ENCODE measurements at regions not wholly inside any gene's neighbourhood (a gene's known extent, or its start where the extent isn't known, plus 50 kb on each side); places are given as distances from the start of the nearest gene placed in this dataset.
"Not testable (repeated sequence)": the region's sequence is repeated elsewhere in the genome, so short reads cannot be mapped to it uniquely, and the experiment has no call there.

DNA sequence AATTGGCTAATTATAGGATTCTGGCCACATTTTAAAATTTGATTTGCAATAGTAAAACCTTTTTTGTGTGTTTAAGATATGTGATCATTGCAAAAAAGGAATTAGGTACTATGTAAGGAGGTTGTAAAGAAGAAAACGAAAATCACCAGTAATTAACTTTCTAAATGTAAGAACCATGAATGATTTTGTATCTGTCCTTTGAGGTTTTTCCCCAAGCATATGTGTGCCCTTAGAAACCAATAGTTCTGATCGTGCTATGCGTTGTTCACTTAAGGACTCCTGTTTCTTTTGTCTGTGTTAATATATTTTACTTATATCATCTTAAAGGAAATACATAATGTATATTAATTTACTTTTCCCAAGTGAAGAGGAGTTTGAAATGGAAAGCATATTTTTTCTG, 410.2 kb downstream of the PSAT1 start:
- no peak for DNase-seq (ENCODE audit: extremely low read depth in 1 of 2, low read depth in 1 of 2)

DNA sequence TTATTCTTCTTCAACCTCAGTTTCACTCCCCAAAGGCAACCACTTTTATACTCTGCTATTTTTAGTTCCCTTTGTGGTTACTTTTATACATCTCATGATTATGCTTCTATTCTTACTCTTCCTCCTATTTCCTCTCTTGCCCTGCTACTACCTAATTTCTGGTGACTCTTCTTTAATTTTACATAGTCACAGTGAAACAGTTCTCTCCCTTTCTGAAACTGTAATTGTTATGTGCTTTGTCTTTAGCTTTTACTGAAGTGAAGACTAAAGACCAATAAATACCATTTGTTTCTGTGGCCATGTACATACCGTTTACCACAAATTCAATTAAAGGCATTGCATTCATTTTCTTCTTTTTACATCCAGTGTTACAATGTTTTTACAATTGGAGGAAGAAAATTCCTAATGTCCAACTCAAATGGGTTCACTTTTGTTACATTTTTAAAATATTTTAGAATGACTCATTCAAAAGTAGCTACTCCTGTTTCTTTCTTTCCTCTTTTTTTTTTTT, 410.6 kb downstream of the PSAT1 start:
- DNase-seq (ENCODE audit: extremely low read depth in 1 of 2, low read depth in 1 of 2) = no peak

GRCh38 chr9:78712903-78713613, 416.1 kb downstream of the PSAT1 start:
- no peak for DNase-seq (ENCODE audit: extremely low read depth in 1 of 2, low read depth in 1 of 2)

DNA sequence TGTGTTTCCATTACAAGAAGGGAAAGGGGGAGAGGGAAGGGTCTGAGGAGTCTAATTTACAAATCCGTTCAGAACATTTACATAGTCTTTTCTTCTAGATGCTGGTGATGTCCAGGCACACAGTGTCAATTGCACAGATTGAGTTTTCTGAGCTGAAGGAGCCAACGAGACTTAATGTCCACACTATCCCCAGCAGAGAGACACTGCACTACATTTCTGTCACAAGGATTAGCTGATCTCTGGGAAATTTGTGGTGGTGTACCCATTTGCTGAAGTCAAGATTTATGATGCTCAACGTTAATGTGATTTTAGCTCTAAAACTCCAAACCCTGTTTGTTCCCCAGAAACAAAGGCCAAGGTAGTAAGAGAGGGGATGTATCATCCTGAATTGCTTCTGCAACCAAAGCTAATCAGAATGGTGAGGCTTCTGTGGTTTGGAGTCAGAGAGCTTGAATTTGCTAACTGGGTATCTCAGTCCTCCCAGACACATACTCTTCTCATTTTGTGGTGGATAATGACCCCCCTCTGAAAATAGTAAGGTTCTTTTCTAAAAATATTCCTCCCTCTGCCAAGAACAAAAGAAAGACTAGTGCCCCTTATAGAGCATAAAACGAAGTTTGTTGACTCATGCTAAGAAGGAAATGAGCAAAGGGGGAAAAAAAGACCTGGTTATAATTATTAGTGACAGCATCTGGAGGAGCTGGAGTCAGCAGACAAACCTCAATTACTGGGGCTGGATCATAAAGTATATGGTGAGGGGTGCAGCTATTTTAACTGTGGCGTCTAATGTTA, 416.9 kb downstream of the PSAT1 start:
- no peak for DNase-seq (ENCODE audit: extremely low read depth in 1 of 2, low read depth in 1 of 2)

DNA sequence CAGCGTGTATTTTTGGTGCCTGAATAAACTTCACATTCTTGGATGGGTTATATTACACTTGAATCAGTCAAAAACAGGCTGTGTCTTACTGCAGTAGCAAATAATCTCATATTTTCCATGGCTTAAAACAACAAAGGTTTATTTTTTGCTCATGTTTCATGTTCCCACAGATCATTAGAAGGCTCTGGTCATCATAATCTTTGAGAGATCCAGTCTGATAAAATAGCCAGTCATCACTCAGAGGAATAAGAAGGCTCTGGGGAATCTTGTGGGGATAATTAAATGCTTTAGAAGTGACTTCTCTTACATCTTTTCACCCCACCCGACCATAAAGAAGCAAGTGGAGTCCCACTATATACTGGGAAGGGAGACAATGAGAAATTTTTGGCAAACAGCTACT, 417.7 kb downstream of the PSAT1 start:
- no peak for DNase-seq (ENCODE audit: extremely low read depth in 1 of 2, low read depth in 1 of 2)

DNA sequence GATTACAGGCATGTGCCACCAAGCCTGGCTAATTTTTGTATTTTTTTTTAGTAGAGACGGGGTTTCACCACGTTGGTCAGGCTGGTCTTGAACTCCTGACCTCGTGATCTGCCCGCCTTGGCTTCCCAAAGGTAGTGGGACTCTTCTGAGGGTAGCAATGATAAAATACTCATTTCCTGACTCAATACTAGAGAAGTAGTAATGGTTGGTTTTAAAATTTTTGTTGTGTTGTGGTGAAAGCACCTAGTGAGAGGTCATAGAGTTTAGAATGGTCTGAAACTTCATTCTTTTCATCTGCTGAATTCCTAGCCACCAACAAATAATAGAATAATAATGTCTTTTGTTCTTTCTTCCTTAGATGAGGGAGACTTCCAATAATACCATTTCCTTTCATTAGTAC, 422.1 kb downstream of the PSAT1 start:
- DNase-seq (ENCODE audit: extremely low read depth in 1 of 2, low read depth in 1 of 2) = not testable (repeated sequence)

DNA sequence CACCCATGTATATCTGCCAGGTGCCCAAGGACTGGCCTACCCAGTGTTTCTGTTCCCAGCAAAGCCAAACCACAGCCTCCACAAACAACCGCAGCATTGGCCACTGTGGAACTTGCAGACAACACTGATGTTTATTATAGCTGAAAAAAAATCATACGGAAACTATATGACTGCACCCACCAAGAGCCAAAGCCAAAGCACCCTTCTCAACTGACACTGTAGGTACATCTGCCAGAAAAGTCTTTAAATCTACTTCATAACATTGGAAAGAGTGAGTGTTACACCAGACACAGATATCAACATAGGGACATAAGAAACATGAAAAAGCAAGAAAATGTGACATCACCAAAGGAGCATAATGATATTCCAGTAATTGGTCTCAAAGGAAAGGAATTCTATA, 428.0 kb downstream of the PSAT1 start:
- DNase-seq (ENCODE audit: extremely low read depth in 1 of 2, low read depth in 1 of 2) = no peak

DNA sequence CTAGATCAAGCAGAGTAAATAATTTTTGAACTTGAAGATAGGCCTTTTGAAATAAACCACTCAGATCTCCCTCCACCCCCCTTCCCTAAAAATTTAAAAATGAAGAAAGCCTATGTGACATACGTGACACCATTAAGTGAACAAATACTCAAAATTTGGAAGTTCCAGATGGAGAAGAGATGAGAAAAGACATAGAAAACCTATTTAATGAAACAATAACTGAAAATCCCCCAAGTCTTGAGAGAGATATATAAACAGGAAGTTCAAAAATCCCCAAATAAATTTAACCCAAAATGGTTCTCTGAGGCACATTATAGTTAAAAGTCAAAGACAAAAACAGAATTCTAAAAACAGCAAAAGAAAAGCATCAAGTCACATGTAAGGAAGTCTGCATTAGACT, 428.6 kb downstream of the PSAT1 start:
- no peak for DNase-seq (ENCODE audit: extremely low read depth in 1 of 2, low read depth in 1 of 2)

DNA sequence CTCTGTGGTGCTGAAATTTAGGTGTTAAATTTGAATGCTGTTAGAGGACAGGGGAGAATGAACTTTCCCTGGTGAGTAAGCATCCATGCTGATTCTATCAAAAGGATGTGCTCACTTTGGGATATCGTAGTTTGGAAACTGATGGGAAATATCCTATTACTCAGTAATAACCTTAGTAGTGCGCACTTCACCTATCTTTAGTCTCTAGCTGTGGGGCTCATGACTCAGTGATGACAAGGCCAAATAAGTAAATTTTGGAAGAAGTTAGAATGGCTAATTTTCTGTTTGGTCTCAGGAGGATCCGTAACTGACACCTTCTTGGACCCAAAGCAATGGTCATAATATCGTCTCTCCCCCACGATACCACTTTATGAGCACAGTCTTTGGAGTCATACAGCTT, 448.4 kb downstream of the PSAT1 start:
- no peak for DNase-seq (ENCODE audit: extremely low read depth in 1 of 2, low read depth in 1 of 2)

DNA sequence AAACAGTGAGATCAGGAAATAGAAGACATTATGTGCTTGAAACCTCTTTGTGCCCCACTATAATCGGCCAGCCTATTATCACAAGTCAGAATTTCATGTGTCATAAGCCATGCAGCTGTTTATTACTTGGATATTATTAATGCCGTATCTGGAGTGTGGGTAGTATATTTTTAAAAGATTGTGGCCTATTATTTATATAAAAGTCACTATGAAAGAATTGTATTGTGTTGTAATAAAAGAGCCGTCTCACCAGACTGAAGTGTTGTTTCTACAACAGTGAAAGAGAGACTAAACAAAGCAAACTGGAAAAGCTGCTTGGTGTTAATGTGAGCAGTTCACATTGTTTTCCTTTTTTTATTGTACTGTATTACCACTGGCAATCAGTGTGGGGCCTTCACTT, 449.1 kb downstream of the PSAT1 start:
- DNase-seq (ENCODE audit: extremely low read depth in 1 of 2, low read depth in 1 of 2) = no peak

DNA sequence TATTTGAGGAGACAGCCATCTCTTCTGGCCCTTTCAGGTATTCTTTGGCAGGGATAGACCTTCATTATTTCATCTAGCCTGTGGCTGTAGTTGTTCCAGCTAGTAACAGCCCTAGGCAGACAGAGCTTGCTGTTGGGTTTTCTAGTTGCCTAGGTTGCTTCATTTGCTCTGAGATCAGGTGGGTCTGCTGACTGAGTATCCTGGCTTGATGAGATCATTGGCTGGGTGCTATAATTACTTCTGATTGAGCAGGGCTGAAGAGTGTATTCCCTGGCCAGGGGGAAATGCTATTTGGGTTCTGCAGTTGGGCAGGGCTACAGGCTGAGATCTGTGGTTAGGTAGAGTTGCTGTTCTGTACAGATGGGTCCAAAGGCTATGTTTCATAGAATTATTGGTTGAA, 456.1 kb downstream of the PSAT1 start:
- no peak for DNase-seq (ENCODE audit: extremely low read depth in 1 of 2, low read depth in 1 of 2)

- DNase-seq (ENCODE audit: extremely low read depth in 1 of 2, low read depth in 1 of 2) = no peak
Observed at GRCh38 chr9:78756813-78757510, 460.0 kb downstream of the PSAT1 start.

- no peak for DNase-seq (ENCODE audit: extremely low read depth in 1 of 2, low read depth in 1 of 2)
Observed at GRCh38 chr9:78763424-78763823, 466.5 kb downstream of the PSAT1 start.

DNA sequence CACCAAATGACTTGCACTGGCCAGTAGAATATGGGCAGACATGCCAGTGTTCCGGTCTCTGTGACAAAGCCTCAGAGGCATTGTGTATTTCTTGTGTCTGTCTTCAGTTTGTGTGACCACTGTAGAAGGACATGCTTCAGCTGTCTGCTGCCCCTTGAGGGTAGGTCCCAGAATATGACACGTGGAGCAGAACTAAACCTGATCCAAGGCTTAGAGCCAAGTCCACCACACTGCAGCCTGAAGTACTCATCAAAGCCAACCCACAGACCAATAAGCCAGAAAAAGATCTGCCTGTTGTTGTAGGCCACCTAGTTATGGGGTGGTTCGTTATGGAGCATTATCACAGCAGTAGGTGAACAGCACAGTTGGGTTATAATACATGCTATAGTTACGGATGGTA, 468.9 kb downstream of the PSAT1 start:
- no peak for DNase-seq (ENCODE audit: extremely low read depth in 1 of 2, low read depth in 1 of 2)

- DNase-seq (ENCODE audit: extremely low read depth in 1 of 2, low read depth in 1 of 2) = no peak
Observed at GRCh38 chr9:78767490-78767889, 470.6 kb downstream of the PSAT1 start.

- no peak for DNase-seq (ENCODE audit: extremely low read depth in 1 of 2, low read depth in 1 of 2)
Observed at GRCh38 chr9:78769690-78770089, 472.8 kb downstream of the PSAT1 start.

- no peak for DNase-seq (ENCODE audit: extremely low read depth in 1 of 2, low read depth in 1 of 2)
Observed at GRCh38 chr9:78775211-78775610, 478.3 kb downstream of the PSAT1 start.

GRCh38 chr9:78775696-78776295, 478.9 kb downstream of the PSAT1 start:
- DNase-seq (ENCODE audit: extremely low read depth in 1 of 2, low read depth in 1 of 2) = no peak

- DNase-seq (ENCODE audit: extremely low read depth in 1 of 2, low read depth in 1 of 2) = no peak
Observed at GRCh38 chr9:78777747-78778146, 480.8 kb downstream of the PSAT1 start.

DNA sequence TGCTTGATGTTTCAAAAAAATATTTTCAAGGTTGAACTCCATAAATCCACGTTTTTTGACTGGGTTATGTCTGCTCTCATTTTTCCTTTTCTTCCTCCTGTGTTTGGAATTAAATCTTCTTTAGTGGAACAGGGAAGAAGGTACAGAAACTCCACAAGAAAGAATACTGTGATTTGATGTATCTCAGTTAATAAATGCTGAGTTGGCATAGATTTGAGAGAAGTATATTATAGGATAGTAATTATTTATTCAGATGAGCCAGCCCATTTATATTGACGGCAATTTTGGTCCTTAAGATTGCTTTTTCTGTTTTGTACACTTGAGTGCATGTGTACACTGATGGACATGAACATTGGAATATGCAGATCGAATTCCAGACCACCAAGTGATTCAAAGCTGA, 481.4 kb downstream of the PSAT1 start:
- DNase-seq (ENCODE audit: extremely low read depth in 1 of 2, low read depth in 1 of 2) = no peak

DNA sequence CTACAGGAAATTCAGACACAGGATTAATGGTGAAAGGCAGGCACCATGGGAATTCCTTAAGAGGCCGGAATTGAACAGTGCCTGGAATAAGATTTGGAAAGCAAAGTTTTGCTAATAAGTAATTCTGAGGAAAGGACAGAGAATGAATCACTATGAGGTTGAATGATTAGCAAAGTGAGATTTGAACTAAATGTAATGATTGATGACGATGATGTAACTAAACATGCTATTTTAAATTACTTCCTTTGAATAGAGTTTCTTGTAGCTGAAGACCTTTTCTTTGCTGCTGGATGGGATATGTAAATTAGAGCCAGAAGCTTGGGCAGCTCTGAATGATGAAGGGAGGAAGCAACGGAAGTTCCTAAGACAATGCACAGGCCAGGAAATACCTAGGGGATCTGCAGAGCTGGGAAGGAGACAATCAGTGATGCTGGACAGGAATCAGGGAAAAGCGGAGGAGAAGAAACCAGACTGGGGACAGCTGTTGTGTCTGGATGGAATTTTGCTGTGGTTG, 482.0 kb downstream of the PSAT1 start:
- no peak for DNase-seq (ENCODE audit: extremely low read depth in 1 of 2, low read depth in 1 of 2)

All from activated CD8-positive, alpha-beta memory T cell treated with anti-CD3 and anti-CD28 coated beads for 1 hour (primary cell).